ENCODE measurements at regions not wholly inside any gene's neighbourhood (a gene's known extent, or its start where the extent isn't known, plus 50 kb on each side); places are given as distances from the start of the nearest gene placed in this dataset.
"Not testable (repeated sequence)": the region's sequence is repeated elsewhere in the genome, so short reads cannot be mapped to it uniquely, and the experiment has no call there.

DNA sequence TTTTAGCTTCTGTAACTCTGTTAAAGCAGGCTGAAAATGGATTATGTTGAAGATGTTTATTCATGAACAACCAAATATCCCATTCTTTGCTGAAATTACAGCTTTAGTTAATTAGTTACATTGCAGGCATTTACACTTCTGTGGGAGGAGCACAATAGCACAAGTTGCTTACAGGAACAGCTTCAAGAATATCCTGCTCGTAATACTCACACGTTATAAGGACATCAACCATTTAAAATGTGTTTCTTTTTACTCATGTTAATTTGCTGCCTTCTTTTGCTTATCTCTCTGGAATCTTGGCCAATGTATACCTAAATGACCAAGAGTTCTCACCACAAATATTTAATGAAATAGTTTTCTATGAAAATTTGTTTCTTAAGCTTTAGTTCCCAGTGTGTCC is 305.2 kb upstream of the SYT1 start:
- no peak for DNase-seq
- in situ Hi-C loops (cut with HindIII; ENCODE audit: low pct_ligation_motif_present, low pct_unique_long_range_greater_than_20kb, low sequenced_read_pairs): no loop called here

GRCh38 chr12:78559886-78560285 is 304.7 kb upstream of the SYT1 start:
- no peak for DNase-seq
- in situ Hi-C loops (cut with HindIII; ENCODE audit: low pct_ligation_motif_present, low pct_unique_long_range_greater_than_20kb, low sequenced_read_pairs): no loop called here

DNA sequence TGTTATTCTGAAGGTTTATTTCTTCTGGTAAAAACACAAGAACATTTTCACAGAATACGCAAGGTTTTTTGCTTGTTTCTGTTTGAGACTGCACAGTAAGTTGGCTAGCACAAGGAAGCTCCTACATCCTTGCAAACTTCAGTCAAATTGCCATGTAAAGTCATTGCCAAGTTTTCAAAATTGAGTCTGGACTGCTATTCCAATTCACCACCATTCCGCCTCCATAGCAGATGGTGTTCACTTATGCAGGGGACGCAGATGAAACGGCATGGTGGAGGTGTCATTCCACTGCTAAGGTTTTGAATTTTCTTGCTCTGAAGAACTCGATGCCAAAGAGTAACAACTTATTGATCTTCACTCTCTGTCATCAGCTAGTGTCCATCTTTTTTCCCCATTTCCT is 303.9 kb upstream of the SYT1 start:
- DNase-seq: no peak
- in situ Hi-C loops (cut with HindIII; ENCODE audit: low pct_ligation_motif_present, low pct_unique_long_range_greater_than_20kb, low sequenced_read_pairs): no loop called here

GRCh38 chr12:78562368-78563205 is 302.0 kb upstream of the SYT1 start:
- DNase-seq: peak; percentile 47
- in situ Hi-C loops (cut with HindIII; ENCODE audit: low pct_ligation_motif_present, low pct_unique_long_range_greater_than_20kb, low sequenced_read_pairs): no loop called here

- DNase-seq: no peak
- in situ Hi-C loops (cut with HindIII; ENCODE audit: low pct_ligation_motif_present, low pct_unique_long_range_greater_than_20kb, low sequenced_read_pairs): no loop called here
Observed at GRCh38 chr12:78563826-78564225, 300.7 kb upstream of the SYT1 start.

DNA sequence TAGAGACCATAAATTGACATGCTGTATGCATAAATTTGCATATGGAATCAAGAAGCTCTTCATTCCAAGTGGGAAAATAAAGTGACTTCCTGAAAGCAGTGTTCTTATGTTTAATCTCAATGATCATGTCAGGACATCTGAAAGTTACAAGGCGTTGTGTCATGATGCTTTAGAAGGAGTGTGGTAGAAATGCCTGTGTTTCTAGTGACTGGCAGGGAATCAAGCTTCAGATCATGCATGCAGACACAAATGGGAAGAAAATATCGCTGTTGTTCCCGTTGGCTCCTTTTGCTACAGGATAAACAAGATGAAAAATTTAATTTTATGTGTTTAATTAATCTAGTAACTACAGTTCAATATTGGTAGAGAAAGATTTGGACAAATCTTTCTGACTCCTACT is 298.1 kb upstream of the SYT1 start:
- in situ Hi-C loops (cut with HindIII; ENCODE audit: low pct_ligation_motif_present, low pct_unique_long_range_greater_than_20kb, low sequenced_read_pairs): no loop called here
- no peak for DNase-seq

DNA sequence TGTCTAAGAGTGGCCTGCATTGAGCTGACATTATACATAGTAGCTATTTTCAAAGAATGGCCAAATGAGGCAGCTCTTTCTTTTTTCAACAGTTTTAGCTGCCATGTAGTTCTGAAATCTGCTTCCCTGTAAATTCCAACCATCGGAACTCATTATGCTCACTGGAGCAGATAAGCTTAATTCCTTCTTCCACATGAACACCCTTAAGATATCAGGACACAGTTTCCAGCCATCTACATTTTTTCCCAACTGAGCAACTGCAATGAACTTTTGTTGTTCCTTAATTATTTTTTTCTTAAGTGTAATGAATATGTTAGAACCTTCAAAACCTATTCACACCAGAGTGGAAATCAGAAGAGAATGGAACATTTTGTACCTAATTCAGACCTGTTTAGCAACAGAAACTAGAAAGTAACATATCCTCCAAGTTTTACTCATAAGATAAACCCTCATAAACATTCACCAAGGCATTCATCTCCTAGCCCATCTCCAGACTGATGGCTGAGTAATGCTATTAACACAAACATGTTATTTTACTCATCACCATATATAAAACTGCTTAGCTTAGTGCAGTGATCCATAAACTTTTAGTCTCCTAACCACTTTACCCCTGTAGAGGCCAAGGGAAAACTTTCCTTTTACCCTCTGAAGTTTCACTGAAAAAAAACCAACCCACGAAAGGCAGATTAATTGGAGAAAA is 296.1 kb upstream of the SYT1 start:
- in situ Hi-C loops (cut with HindIII; ENCODE audit: low pct_ligation_motif_present, low pct_unique_long_range_greater_than_20kb, low sequenced_read_pairs): no loop called here
- no peak for DNase-seq

DNA sequence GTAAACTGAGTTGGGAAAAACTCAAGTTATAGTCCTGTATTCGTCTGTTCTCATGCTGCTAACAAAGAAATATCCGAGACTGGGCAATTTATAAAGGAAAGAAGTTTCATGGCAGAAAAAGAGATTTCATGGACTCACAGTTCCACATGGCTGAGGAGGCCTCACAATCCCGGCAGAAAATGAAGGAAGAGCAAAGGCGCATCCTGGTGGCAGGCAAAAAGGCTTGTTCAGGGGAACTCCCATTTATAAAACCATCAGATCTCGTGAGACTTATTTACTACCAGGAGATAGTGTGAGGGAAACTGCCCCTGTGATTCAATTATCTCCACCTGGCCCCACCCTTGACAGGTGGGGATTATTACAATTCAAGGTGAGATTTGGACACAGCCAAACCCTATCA is 292.6 kb upstream of the SYT1 start:
- in situ Hi-C loops (cut with HindIII; ENCODE audit: low pct_ligation_motif_present, low pct_unique_long_range_greater_than_20kb, low sequenced_read_pairs): no loop called here
- peak; percentile 34 for DNase-seq

DNA sequence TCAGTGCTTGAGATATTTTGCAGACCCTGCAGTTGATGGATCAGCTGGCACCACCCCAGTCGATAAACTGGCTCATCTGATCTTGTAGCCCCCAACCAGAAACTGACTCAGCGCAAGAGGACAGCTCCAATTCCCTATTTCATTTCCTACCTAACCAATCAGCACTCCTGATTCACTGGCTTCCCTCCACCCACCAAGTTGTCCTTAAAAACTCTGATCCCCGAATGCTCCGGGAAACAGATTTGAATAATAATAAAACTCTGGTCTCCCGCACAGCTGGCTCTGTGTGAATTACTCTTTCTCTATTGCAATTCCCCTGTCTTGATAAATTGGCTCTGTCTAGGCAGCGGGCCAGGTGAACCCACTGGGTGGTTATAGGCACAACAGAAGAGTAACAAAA is 289.4 kb upstream of the SYT1 start:
- DNase-seq; in situ Hi-C loops (cut with HindIII; ENCODE audit: low pct_ligation_motif_present, low pct_unique_long_range_greater_than_20kb, low sequenced_read_pairs): not testable (repeated sequence)

DNA sequence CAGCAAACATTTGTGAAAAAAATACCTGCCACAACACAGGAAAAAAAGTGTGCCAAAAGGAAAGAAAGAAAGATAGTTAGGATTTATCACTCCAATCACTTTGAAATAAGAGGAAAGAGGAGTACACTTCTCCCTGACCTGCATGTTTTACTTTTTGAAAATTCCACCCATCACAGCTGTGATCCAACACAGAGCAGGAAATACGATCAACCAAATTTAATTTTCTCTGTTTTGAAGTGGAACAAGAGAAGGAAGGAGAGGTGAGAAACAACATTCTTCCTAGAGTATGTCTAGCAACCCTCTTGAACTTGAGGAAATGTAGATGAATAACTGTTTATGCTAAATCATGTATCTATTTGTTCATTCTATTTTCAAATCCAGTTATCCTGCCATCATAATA is 284.7 kb upstream of the SYT1 start:
- DNase-seq: no peak
- in situ Hi-C loops (cut with HindIII; ENCODE audit: low pct_ligation_motif_present, low pct_unique_long_range_greater_than_20kb, low sequenced_read_pairs): no loop called here

DNA sequence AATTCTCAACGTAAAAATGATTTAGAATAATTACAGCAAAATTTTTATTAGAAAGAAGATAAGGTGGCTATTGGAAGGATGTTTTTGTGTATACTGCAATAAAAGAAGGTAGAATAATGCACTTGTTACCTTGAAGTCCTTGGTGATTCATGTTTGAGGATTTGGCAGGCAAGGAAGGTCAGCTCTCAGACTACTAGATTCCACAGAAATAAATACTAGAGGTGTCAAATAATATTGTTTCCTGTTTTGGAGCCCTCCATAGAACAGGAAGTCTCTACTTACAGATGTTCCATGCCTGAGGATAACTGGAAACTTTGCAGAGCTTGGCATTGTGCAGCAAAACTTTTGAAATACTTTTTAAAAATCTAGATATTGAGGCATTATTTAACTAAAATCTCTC is 284.3 kb upstream of the SYT1 start:
- in situ Hi-C loops (cut with HindIII; ENCODE audit: low pct_ligation_motif_present, low pct_unique_long_range_greater_than_20kb, low sequenced_read_pairs): no loop called here
- no peak for DNase-seq

- in situ Hi-C loops (cut with HindIII; ENCODE audit: low pct_ligation_motif_present, low pct_unique_long_range_greater_than_20kb, low sequenced_read_pairs): no loop called here
- peak; percentile 65 for DNase-seq
Observed at GRCh38 chr12:78584695-78585094, 279.9 kb upstream of the SYT1 start.

- no peak for DNase-seq
- in situ Hi-C loops (cut with HindIII; ENCODE audit: low pct_ligation_motif_present, low pct_unique_long_range_greater_than_20kb, low sequenced_read_pairs): no loop called here
Observed at GRCh38 chr12:78585132-78585531, 279.4 kb upstream of the SYT1 start.

- in situ Hi-C loops (cut with HindIII; ENCODE audit: low pct_ligation_motif_present, low pct_unique_long_range_greater_than_20kb, low sequenced_read_pairs): no loop called here
- DNase-seq: no peak
Observed at GRCh38 chr12:78586790-78587189, 277.8 kb upstream of the SYT1 start.

GRCh38 chr12:78599366-78599765 is 265.2 kb upstream of the SYT1 start:
- in situ Hi-C loops (cut with HindIII; ENCODE audit: low pct_ligation_motif_present, low pct_unique_long_range_greater_than_20kb, low sequenced_read_pairs): no loop called here
- no peak for DNase-seq

GRCh38 chr12:78600541-78600940 is 264.0 kb upstream of the SYT1 start:
- in situ Hi-C loops (cut with HindIII; ENCODE audit: low pct_ligation_motif_present, low pct_unique_long_range_greater_than_20kb, low sequenced_read_pairs): no loop called here
- no peak for DNase-seq

DNA sequence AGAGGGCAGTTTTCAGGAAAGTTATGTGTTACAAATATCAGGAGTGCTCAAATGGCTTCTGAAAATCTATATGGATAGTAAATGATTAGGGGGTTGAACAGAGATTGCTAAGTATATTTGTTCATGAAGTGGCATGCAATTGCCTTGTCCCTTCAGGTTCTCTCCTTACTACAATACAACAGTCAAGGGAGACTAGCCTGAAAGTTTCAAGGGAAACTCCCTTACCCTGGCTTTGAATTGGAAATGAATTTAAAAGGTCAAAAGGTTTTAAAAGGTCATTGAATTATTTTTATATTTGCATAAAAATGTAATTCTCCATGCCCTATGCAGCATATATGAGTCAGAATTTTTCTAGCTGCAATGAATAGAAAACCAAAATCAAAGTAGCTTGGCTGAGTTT is 253.1 kb upstream of the SYT1 start:
- in situ Hi-C loops (cut with HindIII; ENCODE audit: low pct_ligation_motif_present, low pct_unique_long_range_greater_than_20kb, low sequenced_read_pairs): no loop called here
- DNase-seq: no peak

DNA sequence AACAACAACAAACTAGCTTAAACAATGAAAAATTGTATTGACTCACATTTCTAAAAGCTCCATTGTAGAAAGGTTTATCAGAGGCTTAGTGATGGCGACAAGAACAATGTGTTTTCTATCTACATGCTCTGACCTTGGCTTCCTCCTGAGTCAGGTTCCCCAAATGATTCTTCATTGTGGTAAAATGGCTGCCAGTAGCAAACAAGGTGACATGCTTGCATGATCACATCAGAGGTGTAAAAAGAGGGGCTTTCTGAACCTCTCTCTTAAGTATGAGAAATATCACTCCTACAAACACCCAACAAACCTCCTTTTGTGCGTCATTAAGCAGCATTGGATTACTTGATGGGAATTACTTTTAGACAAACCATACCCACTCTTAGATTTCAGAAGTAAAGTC is 252.4 kb upstream of the SYT1 start:
- in situ Hi-C loops (cut with HindIII; ENCODE audit: low pct_ligation_motif_present, low pct_unique_long_range_greater_than_20kb, low sequenced_read_pairs): no loop called here
- DNase-seq: no peak

DNA sequence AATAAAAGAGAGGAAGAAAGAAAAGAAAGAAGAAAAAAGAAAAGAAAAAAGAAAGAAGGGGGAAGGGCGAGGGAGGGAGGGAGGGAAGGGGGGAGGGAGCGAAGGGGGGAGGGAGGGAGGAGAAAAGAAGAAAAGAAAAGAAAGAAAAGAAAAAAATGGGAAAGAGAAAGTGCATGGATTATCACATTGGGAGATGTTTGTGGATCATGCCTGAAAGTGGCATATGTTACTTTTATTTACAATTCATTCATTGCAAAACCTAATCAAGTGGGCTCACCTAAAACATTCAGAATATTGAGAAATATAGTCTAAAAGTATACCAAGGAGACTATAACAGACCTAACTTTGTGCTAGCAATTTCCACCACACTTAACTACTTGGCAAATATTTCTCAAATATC is 246.9 kb upstream of the SYT1 start:
- DNase-seq: no peak
- in situ Hi-C loops (cut with HindIII; ENCODE audit: low pct_ligation_motif_present, low pct_unique_long_range_greater_than_20kb, low sequenced_read_pairs): no loop called here

- in situ Hi-C loops (cut with HindIII; ENCODE audit: low pct_ligation_motif_present, low pct_unique_long_range_greater_than_20kb, low sequenced_read_pairs): no loop called here
- no peak for DNase-seq
Observed at GRCh38 chr12:78622529-78623195, 241.9 kb upstream of the SYT1 start.

Data from ACHN (cell line).